ENCODE measurements at regions not wholly inside any gene's neighbourhood (a gene's known extent, or its start where the extent isn't known, plus 50 kb on each side); places are given as distances from the start of the nearest gene placed in this dataset.

- no peak for ATAC-seq (ENCODE audit: low FRiP score)
- TF ChIP-seq CTCF (IDR thresholded peaks at IDR 0.05): no peak
- no peak for DNase-seq (ENCODE audit: low spot score)
Observed at GRCh38 chr14:104252256-104253215, 114.1 kb downstream of the KIF26A start.

GRCh38 chr14:104253223-104253822 is 114.9 kb downstream of the KIF26A start:
- ATAC-seq (ENCODE audit: low FRiP score): no peak
- no peak for TF ChIP-seq CTCF (IDR thresholded peaks at IDR 0.05)
- DNase-seq (ENCODE audit: low spot score): no peak

GRCh38 chr14:104253901-104254353 is 115.5 kb downstream of the KIF26A start:
- no peak for DNase-seq (ENCODE audit: low spot score)
- TF ChIP-seq CTCF (IDR thresholded peaks at IDR 0.05): no peak
- ATAC-seq (ENCODE audit: low FRiP score): no peak

GRCh38 chr14:104254735-104255400 is 116.5 kb downstream of the KIF26A start:
- TF ChIP-seq CTCF (IDR thresholded peaks at IDR 0.05): no peak
- DNase-seq (ENCODE audit: low spot score) (no peak), ATAC-seq (ENCODE audit: low FRiP score) (no peak)

GRCh38 chr14:104256025-104256424 is 117.6 kb downstream of the KIF26A start:
- TF ChIP-seq CTCF (IDR thresholded peaks at IDR 0.05): no peak
- no peak for DNase-seq (ENCODE audit: low spot score)
- no peak for ATAC-seq (ENCODE audit: low FRiP score)

- ATAC-seq (ENCODE audit: low FRiP score) (no peak), DNase-seq (ENCODE audit: low spot score) (no peak)
- TF ChIP-seq CTCF (IDR thresholded peaks at IDR 0.05): no peak
Observed at GRCh38 chr14:104262515-104263514, 124.4 kb downstream of the KIF26A start.
